NB4 (cell line): ENCODE measurements at regions not wholly inside any gene's neighbourhood (a gene's known extent, or its start where the extent isn't known, plus 50 kb on each side); places are given as distances from the start of the nearest gene placed in this dataset.

Experiments
- POLR2A ChIP-seq: IDR thresholded peaks from 2 replicates; pipeline ENCODE4 v1.6.1; 2011; ENCODE audit warnings: mild to moderate bottlenecking; ENCODE audit not compliant: insufficient read length; ENCODE audit errors: extremely low read depth
- TF ChIP-seq, protein P1 (sequence below): IDR thresholded peaks from one replicate; pipeline ENCODE4 v1.5.1; 2012; ENCODE audit warnings: low read depth, low read length

DNA sequence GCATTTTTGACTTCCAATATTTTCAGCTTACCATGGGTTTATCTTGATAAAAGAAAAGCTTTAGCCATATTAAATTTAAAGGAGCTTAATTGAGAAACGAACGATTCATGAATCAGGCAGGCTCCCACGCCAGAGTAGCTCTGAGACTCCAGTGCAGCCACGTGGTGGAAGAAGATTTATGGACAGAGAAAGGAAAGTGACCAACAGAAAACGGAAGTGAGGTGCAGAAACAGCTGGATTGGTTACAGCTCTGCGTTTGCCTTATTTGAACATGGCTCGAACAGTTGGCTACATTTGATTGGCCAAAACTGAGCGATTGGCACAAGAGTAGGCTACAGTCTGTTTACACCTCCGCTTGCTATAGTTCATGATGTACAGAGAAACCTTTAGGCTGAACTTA is 395.4 kb downstream of the GATA3 start:
- TF ChIP-seq, protein P1, sequence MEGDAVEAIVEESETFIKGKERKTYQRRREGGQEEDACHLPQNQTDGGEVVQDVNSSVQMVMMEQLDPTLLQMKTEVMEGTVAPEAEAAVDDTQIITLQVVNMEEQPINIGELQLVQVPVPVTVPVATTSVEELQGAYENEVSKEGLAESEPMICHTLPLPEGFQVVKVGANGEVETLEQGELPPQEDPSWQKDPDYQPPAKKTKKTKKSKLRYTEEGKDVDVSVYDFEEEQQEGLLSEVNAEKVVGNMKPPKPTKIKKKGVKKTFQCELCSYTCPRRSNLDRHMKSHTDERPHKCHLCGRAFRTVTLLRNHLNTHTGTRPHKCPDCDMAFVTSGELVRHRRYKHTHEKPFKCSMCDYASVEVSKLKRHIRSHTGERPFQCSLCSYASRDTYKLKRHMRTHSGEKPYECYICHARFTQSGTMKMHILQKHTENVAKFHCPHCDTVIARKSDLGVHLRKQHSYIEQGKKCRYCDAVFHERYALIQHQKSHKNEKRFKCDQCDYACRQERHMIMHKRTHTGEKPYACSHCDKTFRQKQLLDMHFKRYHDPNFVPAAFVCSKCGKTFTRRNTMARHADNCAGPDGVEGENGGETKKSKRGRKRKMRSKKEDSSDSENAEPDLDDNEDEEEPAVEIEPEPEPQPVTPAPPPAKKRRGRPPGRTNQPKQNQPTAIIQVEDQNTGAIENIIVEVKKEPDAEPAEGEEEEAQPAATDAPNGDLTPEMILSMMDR, result no peak
- TF ChIP-seq POLR2A, result no peak
